HG03280 (cell line): ENCODE measurements at regions not wholly inside any gene's neighbourhood (a gene's known extent, or its start where the extent isn't known, plus 50 kb on each side); places are given as distances from the start of the nearest gene placed in this dataset.
"Not testable (repeated sequence)": the region's sequence is repeated elsewhere in the genome, so short reads cannot be mapped to it uniquely, and the experiment has no call there.

Source experiments
- ATAC-seq: cut with Tn5 transposase; IDR thresholded peaks from one replicate; pipeline ENCODE4 v1.9.1; 2021; ENCODE audit warnings: mild to moderate bottlenecking, moderate library complexity; ENCODE audit not compliant: unreplicated experiment

- ATAC-seq: no peak
These were observed 62.0 kb downstream of the SKIDA1 start for GRCh38 chr10:21463436-21463835.

- ATAC-seq: no peak
These were observed 67.2 kb downstream of the SKIDA1 start for GRCh38 chr10:21458126-21458871.

- ATAC-seq: no peak
These were observed 69.3 kb downstream of the SKIDA1 start for GRCh38 chr10:21456160-21456559.

GRCh38 chr10:21452203-21452602 is 73.3 kb downstream of the SKIDA1 start:
- ATAC-seq: no peak

GRCh38 chr10:21449288-21449966 is 76.1 kb downstream of the SKIDA1 start:
- ATAC-seq: no peak

GRCh38 chr10:21445163-21445562 is 80.3 kb downstream of the SKIDA1 start:
- ATAC-seq: no peak

- ATAC-seq: no peak
These were observed 83.9 kb downstream of the SKIDA1 start for GRCh38 chr10:21441625-21442024.

GRCh38 chr10:21438914-21439313 is 86.6 kb downstream of the SKIDA1 start:
- ATAC-seq: not testable (repeated sequence)

GRCh38 chr10:21437770-21438382 is 87.6 kb downstream of the SKIDA1 start:
- no peak for ATAC-seq

- no peak for ATAC-seq
These were observed 93.2 kb downstream of the SKIDA1 start for GRCh38 chr10:21432266-21432665.

GRCh38 chr10:21431799-21432198 is 93.7 kb downstream of the SKIDA1 start:
- no peak for ATAC-seq

- no peak for ATAC-seq
These were observed 97.5 kb downstream of the SKIDA1 start for GRCh38 chr10:21427804-21428481.

GRCh38 chr10:21424459-21424861 is 101.0 kb downstream of the SKIDA1 start:
- no peak for ATAC-seq

- no peak for ATAC-seq
These were observed 101.6 kb downstream of the SKIDA1 start for GRCh38 chr10:21423850-21424249.

- no peak for ATAC-seq
These were observed 102.1 kb downstream of the SKIDA1 start for GRCh38 chr10:21423338-21423737.

- no peak for ATAC-seq
These were observed 103.7 kb downstream of the SKIDA1 start for GRCh38 chr10:21421794-21422193.

GRCh38 chr10:21421016-21421415 is 104.5 kb downstream of the SKIDA1 start:
- no peak for ATAC-seq

GRCh38 chr10:21418981-21419576 is 106.4 kb downstream of the SKIDA1 start:
- ATAC-seq: not testable (repeated sequence)

- ATAC-seq: no peak
These were observed 108.2 kb downstream of the SKIDA1 start for GRCh38 chr10:21417172-21417712.

GRCh38 chr10:21413680-21414079 is 111.8 kb downstream of the SKIDA1 start:
- no peak for ATAC-seq

- ATAC-seq: no peak
These were observed 112.2 kb downstream of the SKIDA1 start for GRCh38 chr10:21413268-21413667.
